ENCODE measurements at regions not wholly inside any gene's neighbourhood (a gene's known extent, or its start where the extent isn't known, plus 50 kb on each side); places are given as distances from the start of the nearest gene placed in this dataset.

- TF ChIP-seq POLR2AphosphoS5 (IDR thresholded peaks at IDR 0.05), result no peak
- TF ChIP-seq CTCF (IDR thresholded peaks at IDR 0.05 in 8 of 11, conservative IDR thresholded peaks at IDR 0.05 in 3 of 11), result no peak
These were observed 195.9 kb downstream of the SNX19 start for GRCh38 chr11:130720232-130721022.

All from spleen (tissue), 7 donors.